ENCODE measurements at regions not wholly inside any gene's neighbourhood (a gene's known extent, or its start where the extent isn't known, plus 50 kb on each side); places are given as distances from the start of the nearest gene placed in this dataset.

DNA sequence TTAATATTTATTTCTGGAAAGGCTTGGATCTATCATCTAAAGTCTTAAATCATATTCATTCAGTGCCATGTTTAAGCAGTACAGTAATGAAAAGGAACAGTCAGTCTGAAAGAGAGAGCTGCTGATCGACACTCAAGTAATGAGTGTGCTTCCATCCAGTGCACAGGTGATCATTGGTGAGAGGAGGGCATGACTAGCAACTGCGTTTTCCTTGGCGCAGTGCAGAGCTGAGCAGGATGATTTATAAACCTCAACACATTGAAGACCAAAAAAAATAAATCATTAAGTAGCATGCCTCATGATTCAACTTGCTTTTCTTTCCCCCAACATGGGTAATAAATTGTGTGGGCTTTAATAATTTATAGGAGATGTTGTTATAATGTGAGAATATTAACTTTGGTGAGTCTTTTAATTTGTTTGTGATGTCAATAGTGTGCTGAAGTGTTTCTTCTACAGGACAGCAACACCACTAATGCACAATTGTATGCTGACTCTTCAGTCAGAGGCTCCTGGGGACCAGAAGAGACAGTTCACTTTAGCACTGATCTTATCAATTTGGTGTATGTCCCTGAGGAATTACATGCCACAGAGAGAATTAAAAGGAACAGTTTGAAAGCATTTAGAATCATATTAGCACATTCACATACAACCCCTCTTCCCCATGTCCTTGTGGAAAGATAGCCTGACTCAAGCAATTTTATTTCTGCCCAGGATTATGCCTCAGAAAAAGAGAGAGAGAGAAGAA, 199.7 kb upstream of the ADGRL2 start:
- DNase-seq (ENCODE audit: low spot score), result no peak
- Mint-ChIP-seq H3K4me1 (ENCODE audit: low read depth) (no peaks in the 10 kb centered on the region), H3K9me3 (no peaks in the 10 kb centered on the region), H3K36me3 (ENCODE audit: low read depth) (no peaks in the 10 kb centered on the region), H3K27ac (no peak overlapping the region), H3K27me3 (ENCODE audit: low read depth) (no peaks in the 10 kb centered on the region), H3K4me3 (ENCODE audit: low read depth) (no peak overlapping the region)
- intact Hi-C loops (cut with micrococcal nuclease), result no loop called here

DNA sequence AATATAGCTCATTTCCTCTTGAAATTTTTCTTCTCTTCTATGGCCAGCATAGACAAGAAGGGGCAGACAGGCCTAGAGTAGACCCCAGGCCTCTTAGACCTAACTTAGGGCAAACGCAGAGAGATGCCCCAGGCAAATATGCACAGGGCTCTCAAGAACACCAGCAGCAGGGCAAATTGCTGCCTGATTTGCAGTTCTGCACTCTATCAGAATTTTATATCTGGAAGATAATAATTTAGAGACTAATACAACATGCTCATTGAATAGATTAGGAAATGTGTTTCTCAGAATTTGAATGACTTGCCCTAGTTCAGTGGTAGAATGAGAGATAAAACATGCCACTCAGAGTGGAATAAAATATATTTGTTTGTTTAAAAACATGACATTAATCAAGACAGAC, 200.4 kb upstream of the ADGRL2 start:
- DNase-seq (ENCODE audit: low spot score), result no peak
- intact Hi-C loops (cut with micrococcal nuclease), result no loop called here
- Mint-ChIP-seq H3K27me3 (ENCODE audit: low read depth) (no peaks in the 10 kb centered on the region), H3K27ac (no peak overlapping the region), H3K4me1 (ENCODE audit: low read depth) (no peaks in the 10 kb centered on the region), H3K36me3 (ENCODE audit: low read depth) (no peaks in the 10 kb centered on the region), H3K4me3 (ENCODE audit: low read depth) (no peak overlapping the region), H3K9me3 (no peaks in the 10 kb centered on the region)

DNA sequence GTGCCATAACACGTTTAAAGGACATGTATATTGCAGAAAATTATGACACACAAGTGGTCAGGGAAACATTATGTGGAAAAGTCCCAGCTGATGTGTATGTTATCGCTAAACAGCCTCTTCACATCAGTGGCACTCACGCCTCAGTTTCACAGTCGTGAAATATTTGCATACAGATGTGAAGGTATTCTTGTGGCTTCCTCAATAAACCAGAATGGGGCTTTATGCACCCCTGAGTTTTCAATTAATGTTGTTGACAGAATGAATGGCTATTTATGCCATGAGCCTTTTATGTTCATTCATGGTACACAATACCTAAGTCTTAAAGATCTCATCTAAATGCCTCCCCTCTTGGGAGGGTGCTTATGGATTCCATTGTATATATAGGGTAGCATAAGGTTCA, 202.1 kb upstream of the ADGRL2 start:
- DNase-seq (ENCODE audit: low spot score), result no peak
- Mint-ChIP-seq H3K27ac (no peak overlapping the region), H3K27me3 (ENCODE audit: low read depth) (no peaks in the 10 kb centered on the region), H3K4me3 (ENCODE audit: low read depth) (no peak overlapping the region), H3K36me3 (ENCODE audit: low read depth) (no peaks in the 10 kb centered on the region), H3K9me3 (no peaks in the 10 kb centered on the region), H3K4me1 (ENCODE audit: low read depth) (no peaks in the 10 kb centered on the region)
- intact Hi-C loops (cut with micrococcal nuclease), result no loop called here

DNA sequence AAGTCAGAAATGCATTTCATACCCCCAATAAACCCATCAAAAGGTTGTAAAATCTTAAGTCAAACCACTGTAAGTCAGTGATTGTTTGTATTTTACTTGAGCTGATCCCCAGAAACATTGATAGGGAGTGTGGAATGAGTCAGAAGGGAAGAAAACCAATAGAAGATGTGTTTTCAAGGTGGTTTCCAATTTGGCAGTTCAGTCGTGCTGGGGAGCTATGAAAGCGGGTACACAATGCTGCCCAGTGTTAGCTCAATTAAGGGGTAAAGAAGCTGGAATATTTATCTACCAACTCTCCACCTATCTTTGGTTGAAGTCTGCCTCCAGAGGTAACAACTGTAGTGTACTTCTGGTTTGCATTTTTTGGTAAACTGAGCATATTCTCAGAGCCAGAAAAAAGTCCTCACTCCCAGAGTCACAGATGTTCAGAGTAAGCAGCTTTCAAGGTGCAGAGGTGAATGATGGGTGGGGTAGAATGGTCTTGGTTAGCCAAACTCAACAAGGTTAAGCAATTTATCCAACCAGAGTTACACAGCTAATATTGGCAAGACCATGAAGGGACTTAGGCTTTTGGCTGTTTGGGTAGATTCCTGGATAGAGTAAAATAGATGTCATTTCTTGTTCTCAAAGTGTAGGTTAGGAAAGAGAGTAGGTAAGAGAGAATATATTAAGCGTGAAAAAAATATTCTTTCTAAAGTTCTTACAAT, 202.9 kb upstream of the ADGRL2 start:
- intact Hi-C loops (cut with micrococcal nuclease), result no loop called here
- H3K36me3 Mint-ChIP-seq (ENCODE audit: low read depth), result no peaks in the 10 kb centered on the region

DNA sequence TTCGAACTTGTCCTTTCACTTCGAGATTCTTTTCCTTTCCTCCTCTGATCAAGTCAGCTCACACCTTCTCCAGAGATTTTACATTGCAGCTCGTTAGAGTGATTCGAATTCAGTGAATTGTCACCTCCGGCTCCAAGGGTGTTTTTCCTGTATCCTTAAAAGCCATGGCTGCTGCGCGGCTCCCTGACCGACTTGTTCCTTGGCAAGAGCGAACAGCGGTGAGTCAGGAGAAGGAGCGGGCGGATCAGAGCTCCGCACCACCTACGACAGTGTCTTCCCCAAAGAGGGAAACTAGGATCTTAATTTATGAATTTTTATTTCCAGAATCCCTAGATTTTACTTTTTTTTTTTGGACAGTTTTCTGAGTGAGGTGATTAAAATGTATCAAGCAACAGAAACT, 204.4 kb upstream of the ADGRL2 start:
- Mint-ChIP-seq H3K27me3 (ENCODE audit: low read depth) (no peaks in the 10 kb centered on the region), H3K36me3 (ENCODE audit: low read depth) (no peaks in the 10 kb centered on the region), H3K4me1 (ENCODE audit: low read depth) (no peaks in the 10 kb centered on the region), H3K4me3 (ENCODE audit: low read depth) (no peak overlapping the region), H3K27ac (no peak overlapping the region), H3K9me3 (no peaks in the 10 kb centered on the region)
- DNase-seq (ENCODE audit: low spot score), result no peak
- intact Hi-C loops (cut with micrococcal nuclease), result no loop called here

More for the DNA sequence above, 202.9 kb upstream of the ADGRL2 start:
- Mint-ChIP-seq H3K4me3 (ENCODE audit: low read depth) (no peak overlapping the region), H3K9me3 (no peaks in the 10 kb centered on the region), H3K27me3 (ENCODE audit: low read depth) (no peaks in the 10 kb centered on the region), H3K27ac (no peak overlapping the region), H3K4me1 (ENCODE audit: low read depth) (no peaks in the 10 kb centered on the region)
- DNase-seq (ENCODE audit: low spot score), result no peak

DNA sequence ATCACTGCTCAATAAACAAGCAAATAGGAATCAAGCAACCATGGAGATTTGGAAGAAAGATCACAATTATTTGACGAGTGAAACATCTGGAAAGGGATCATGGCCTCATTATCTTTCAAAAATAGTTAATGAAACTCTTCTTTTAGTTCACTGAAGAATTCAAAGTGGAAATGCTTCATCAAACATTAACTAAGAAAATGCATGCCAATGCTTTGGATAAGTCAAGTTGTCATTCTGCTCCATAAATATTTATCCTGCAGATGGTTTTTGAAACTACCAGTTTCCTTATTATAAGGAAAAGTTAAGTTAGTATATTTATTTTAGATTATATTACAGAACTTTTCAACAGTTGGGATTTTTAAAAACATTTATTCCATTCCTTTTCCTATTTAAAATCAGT, 206.5 kb upstream of the ADGRL2 start:
- no peaks in the 10 kb centered on the region for H3K9me3 Mint-ChIP-seq
- no peak overlapping the region for H3K27ac Mint-ChIP-seq
- no peaks in the 10 kb centered on the region for H3K4me1 Mint-ChIP-seq (ENCODE audit: low read depth)
- H3K27me3 Mint-ChIP-seq (ENCODE audit: low read depth), result no peaks in the 10 kb centered on the region
- no peak overlapping the region for H3K4me3 Mint-ChIP-seq (ENCODE audit: low read depth)
- no peaks in the 10 kb centered on the region for H3K36me3 Mint-ChIP-seq (ENCODE audit: low read depth)
- no peak for DNase-seq (ENCODE audit: low spot score)
- intact Hi-C loops (cut with micrococcal nuclease), result no loop called here

DNA sequence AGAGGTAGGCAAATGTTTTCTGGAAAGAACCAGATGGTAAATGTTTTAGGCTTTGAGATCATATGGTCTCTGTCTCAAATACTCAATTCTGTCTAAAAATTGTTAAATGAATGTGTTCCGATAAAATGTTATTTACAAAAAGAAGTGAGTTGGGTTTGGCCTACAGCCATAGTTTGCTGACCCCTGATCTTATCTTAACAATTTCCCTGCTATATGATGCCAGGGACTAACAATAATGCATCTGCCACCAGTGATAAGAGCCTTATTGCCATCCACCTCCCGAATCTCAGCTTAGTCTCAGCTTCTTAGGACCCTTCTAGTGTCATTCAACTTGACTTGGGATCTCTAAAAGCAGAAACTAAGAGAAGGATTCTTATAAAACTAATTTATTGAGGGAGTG, 208.5 kb upstream of the ADGRL2 start:
- intact Hi-C loops (cut with micrococcal nuclease), result no loop called here
- DNase-seq (ENCODE audit: low spot score), result no peak
- H3K4me1 Mint-ChIP-seq (ENCODE audit: low read depth), result no peaks in the 10 kb centered on the region
- no peaks in the 10 kb centered on the region for H3K36me3 Mint-ChIP-seq (ENCODE audit: low read depth)
- H3K27me3 Mint-ChIP-seq (ENCODE audit: low read depth), result no peaks in the 10 kb centered on the region
- H3K4me3 Mint-ChIP-seq (ENCODE audit: low read depth), result no peak overlapping the region
- H3K27ac Mint-ChIP-seq, result no peak overlapping the region
- no peaks in the 10 kb centered on the region for H3K9me3 Mint-ChIP-seq

DNA sequence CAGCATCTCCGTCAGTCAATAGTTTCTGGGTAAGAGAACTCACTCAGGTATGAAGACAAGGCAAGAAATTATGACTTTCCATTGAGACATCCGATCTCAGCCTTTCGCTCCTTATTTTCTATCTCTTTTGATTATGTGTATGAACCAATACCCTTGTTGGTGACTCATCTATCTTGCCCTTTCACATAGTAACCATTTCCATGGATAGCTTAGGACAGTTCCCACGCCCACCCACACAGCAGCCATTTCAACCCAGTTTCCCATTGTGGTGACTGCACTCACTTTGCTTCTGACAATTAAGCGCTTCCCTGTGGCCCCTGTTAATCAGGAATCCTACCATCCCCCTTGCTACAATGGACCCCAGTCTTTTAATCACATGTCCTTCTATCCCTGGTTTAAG, 210.6 kb upstream of the ADGRL2 start:
- Mint-ChIP-seq H3K36me3 (ENCODE audit: low read depth) (no peaks in the 10 kb centered on the region), H3K4me1 (ENCODE audit: low read depth) (no peaks in the 10 kb centered on the region), H3K27ac (no peak overlapping the region), H3K4me3 (ENCODE audit: low read depth) (no peak overlapping the region), H3K27me3 (ENCODE audit: low read depth) (no peaks in the 10 kb centered on the region), H3K9me3 (no peaks in the 10 kb centered on the region)
- intact Hi-C loops (cut with micrococcal nuclease), result no loop called here
- DNase-seq (ENCODE audit: low spot score), result no peak

DNA sequence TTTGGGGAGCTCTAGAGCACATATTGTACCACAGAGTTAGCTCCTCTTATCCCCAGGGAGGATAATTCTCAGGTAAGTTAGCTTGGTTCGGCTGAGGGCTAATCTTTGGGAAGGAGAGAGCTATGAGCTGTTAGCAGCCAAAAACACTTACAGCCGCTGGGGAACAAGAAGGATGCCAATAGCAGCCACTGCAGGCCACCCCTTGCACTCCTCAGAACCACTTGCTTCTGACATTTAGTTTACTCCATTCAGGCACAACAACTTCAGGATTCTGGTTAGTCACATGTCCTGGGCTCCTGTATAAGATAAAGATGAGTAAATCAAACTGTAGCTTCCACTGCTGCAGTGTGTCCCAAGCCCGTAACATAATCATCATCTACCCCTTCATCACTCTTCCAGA, 212.6 kb upstream of the ADGRL2 start:
- H3K27me3 Mint-ChIP-seq (ENCODE audit: low read depth), result no peaks in the 10 kb centered on the region
- H3K4me1 Mint-ChIP-seq (ENCODE audit: low read depth), result no peaks in the 10 kb centered on the region
- no peaks in the 10 kb centered on the region for H3K36me3 Mint-ChIP-seq (ENCODE audit: low read depth)
- no peak overlapping the region for H3K27ac Mint-ChIP-seq
- no peak overlapping the region for H3K4me3 Mint-ChIP-seq (ENCODE audit: low read depth)
- H3K9me3 Mint-ChIP-seq, result no peaks in the 10 kb centered on the region
- DNase-seq (ENCODE audit: low spot score), result no peak
- intact Hi-C loops (cut with micrococcal nuclease), result no loop called here

DNA sequence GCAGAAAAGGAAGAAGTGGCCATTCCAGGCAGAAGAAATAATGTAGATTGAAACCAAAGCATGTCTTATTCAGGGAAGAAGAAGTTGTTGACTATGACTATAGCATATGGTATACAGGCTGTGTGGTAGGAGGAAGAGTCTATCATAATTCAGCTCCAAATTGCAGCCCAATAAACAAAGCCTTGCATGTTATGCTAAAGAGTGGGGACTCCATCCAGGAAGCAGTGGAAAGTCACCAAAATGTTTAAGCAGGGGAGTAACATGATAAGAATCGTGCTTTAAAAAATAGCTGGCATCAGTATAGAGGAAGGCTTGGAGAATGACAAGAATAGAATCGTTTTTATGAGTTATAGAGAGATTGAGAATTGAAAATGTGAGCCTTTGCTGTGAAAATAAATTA, 213.3 kb upstream of the ADGRL2 start:
- Mint-ChIP-seq H3K4me1 (ENCODE audit: low read depth) (peaks cover 3% of the 10 kb centered on the region), H3K27ac (no peak overlapping the region), H3K36me3 (ENCODE audit: low read depth) (no peaks in the 10 kb centered on the region), H3K27me3 (ENCODE audit: low read depth) (no peaks in the 10 kb centered on the region), H3K9me3 (no peaks in the 10 kb centered on the region), H3K4me3 (ENCODE audit: low read depth) (no peak overlapping the region)
- no peak for DNase-seq (ENCODE audit: low spot score)
- intact Hi-C loops (cut with micrococcal nuclease), result no loop called here

DNA sequence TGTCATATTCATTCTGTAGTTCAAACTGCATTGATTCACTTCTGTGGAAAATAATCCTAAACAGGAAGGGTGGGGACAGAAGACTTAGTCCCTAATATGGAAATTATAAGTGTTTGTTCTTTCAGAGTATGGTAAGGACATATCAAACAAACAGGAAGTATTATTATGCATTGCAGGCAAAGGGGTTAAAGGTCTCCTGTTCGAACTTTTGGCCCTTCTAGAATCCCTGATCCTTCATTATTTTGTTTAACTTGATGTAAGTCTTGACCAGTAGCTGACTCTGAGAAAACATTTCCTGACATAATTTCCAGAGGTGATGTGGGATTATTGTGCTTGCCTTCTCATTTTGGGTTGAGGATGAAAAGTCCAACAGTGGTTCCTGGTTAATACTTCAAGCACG, 215.4 kb upstream of the ADGRL2 start:
- no peak for DNase-seq (ENCODE audit: low spot score)
- Mint-ChIP-seq H3K9me3 (no peaks in the 10 kb centered on the region), H3K27me3 (ENCODE audit: low read depth) (no peaks in the 10 kb centered on the region), H3K4me1 (ENCODE audit: low read depth) (peaks cover 3% of the 10 kb centered on the region), H3K36me3 (ENCODE audit: low read depth) (no peaks in the 10 kb centered on the region), H3K4me3 (ENCODE audit: low read depth) (no peak overlapping the region), H3K27ac (no peak overlapping the region)
- intact Hi-C loops (cut with micrococcal nuclease), result no loop called here

DNA sequence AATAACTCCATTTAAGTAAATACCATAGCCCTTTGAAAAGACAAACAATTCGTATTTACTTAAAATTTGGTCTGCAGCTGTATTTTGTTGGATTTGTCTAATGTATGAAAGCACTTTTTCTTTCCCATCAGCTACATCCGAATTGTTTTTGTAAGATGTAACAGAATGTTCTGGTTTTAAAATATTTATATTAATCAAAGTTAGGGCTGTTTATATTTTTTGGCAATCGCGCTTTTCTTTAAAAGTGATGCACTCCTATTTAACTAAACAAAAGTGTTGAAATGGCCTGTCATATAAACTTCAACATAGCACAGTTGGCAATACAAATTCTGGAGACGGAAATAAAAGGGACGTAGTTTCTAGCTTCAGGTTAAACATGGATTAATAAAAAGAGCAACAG, 216.3 kb upstream of the ADGRL2 start:
- no peak overlapping the region for H3K4me3 Mint-ChIP-seq (ENCODE audit: low read depth)
- no peaks in the 10 kb centered on the region for H3K36me3 Mint-ChIP-seq (ENCODE audit: low read depth)
- intact Hi-C loops (cut with micrococcal nuclease), result no loop called here
- DNase-seq (ENCODE audit: low spot score), result no peak
- H3K4me1 Mint-ChIP-seq (ENCODE audit: low read depth), result peaks cover 3% of the 10 kb centered on the region
- H3K9me3 Mint-ChIP-seq, result no peaks in the 10 kb centered on the region
- no peaks in the 10 kb centered on the region for H3K27me3 Mint-ChIP-seq (ENCODE audit: low read depth)
- H3K27ac Mint-ChIP-seq, result no peak overlapping the region

DNA sequence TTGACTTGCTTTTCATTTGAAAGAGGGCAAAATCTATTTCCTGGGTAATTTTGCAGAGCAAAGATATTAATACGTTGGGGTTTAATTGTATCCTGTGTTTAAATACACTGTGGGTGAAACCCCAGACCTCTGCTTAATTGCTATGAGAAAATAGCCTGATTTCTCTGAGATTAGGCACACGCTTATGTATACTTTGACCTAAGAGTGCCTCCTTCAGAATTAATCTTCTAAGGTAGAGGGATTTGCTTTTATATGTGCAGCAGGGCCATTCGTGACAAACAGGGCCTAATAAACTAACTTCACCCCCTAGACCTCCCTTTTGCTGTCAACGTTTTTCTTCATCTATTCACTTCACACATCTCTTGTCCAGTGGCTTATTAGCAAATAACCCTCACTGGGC, 216.9 kb upstream of the ADGRL2 start:
- Mint-ChIP-seq H3K27ac (no peak overlapping the region), H3K27me3 (ENCODE audit: low read depth) (no peaks in the 10 kb centered on the region), H3K4me1 (ENCODE audit: low read depth) (peaks cover 3% of the 10 kb centered on the region), H3K36me3 (ENCODE audit: low read depth) (no peaks in the 10 kb centered on the region), H3K9me3 (no peaks in the 10 kb centered on the region), H3K4me3 (ENCODE audit: low read depth) (no peak overlapping the region)
- no peak for DNase-seq (ENCODE audit: low spot score)
- intact Hi-C loops (cut with micrococcal nuclease), result no loop called here

All from activated T-helper 2 cell treated with anti-CD3 and anti-CD28 coated beads, Interferon-gamma antibody, Interleukin-2, Interleukin-4, amounts not matched to agents 10 μg/mL and 5 μg/mL and 100 μg/mL, durations not matched to agents 14 hours and 24 hours and 36 hours (primary cell).